ENCODE measurements at regions not wholly inside any gene's neighbourhood (a gene's known extent, or its start where the extent isn't known, plus 50 kb on each side); places are given as distances from the start of the nearest gene placed in this dataset.

DNA sequence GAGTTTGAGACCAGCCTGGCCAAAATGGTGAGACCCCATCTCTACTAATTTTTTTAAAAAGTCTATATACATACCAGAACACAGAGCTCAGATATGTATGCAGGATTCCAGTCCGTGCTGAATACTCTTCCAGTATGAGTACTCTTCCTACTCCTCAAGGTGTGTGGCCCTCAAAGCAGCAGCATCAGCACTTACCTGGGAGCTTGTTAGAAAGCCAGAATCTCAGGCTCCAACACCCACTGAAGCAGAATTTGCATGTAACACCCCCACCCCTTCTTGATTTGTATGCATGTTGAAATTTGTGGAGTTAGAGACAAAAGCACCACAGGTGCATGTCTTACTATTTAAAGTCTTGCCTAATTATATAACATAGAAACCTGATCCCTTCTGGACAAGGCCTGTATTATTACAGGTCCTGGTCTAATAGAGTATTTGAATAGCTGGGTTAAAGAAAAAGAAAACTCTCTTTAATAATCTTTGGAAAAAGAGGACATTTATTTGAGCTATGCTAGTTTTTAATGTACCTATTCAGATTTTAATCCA, 50.3 kb upstream of the NFE2L2 start:
- ChIA-PET POLR2A (interaction anchor here (0.6 kb wide), 1 partner anchor 50 kb away, joined by 3 read pairs; the partner anchor contains the start of gene NFE2L2), CTCF (interaction anchor here (1.2 kb wide), 1 partner anchor 150 kb away, joined by 3 read pairs; no protein-coding TSS in a partner anchor)
- Mint-ChIP-seq H3K4me3 (no peak overlapping the region), H3K36me3 (ENCODE audit: low read depth) (no peaks in the 10 kb centered on the region), H3K4me1 (no peaks in the 10 kb centered on the region), H3K27ac (no peak overlapping the region), H3K27me3 (no peaks in the 10 kb centered on the region), H3K9me3 (peaks cover 5% of the 10 kb centered on the region)
- intact Hi-C loops (cut with micrococcal nuclease): no loop called here
- TF ChIP-seq, protein P1, sequence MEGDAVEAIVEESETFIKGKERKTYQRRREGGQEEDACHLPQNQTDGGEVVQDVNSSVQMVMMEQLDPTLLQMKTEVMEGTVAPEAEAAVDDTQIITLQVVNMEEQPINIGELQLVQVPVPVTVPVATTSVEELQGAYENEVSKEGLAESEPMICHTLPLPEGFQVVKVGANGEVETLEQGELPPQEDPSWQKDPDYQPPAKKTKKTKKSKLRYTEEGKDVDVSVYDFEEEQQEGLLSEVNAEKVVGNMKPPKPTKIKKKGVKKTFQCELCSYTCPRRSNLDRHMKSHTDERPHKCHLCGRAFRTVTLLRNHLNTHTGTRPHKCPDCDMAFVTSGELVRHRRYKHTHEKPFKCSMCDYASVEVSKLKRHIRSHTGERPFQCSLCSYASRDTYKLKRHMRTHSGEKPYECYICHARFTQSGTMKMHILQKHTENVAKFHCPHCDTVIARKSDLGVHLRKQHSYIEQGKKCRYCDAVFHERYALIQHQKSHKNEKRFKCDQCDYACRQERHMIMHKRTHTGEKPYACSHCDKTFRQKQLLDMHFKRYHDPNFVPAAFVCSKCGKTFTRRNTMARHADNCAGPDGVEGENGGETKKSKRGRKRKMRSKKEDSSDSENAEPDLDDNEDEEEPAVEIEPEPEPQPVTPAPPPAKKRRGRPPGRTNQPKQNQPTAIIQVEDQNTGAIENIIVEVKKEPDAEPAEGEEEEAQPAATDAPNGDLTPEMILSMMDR (IDR thresholded peaks at IDR 0.05): no peak
- ATAC-seq (ENCODE audit: low read depth) (no peak), DNase-seq (no peak)

DNA sequence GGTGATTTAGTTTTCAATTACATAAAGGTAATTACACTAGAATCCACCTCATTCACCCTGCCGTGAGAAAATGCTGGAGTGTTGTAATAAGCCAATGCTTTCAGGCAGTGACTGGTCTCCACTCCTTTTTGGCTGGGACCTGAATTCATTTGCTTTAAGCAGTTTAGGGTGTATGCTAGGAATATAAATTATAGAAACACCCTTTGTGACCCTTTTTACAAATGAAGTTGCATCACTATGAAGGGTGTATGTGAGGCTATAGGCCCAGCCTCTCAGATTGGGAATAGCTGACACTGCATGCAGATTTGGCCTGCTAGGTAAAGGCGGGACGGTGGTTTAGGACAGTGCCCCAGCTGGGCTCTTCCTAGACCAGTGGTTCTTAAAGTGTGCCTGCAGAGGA, 50.8 kb upstream of the NFE2L2 start:
- TF ChIP-seq, protein P1 (IDR thresholded peaks at IDR 0.05): no peak
- Mint-ChIP-seq H3K9me3 (peaks cover 5% of the 10 kb centered on the region), H3K27ac (no peak overlapping the region), H3K4me1 (no peaks in the 10 kb centered on the region), H3K36me3 (ENCODE audit: low read depth) (no peaks in the 10 kb centered on the region), H3K27me3 (no peaks in the 10 kb centered on the region), H3K4me3 (no peak overlapping the region)
- intact Hi-C loops (cut with micrococcal nuclease): no loop called here
- ChIA-PET POLR2A (interaction anchor here (0.5 to 0.6 kb wide), 2 partner anchors 51 to 54 kb away, joined by 3 to 7 read pairs; partner anchors contain the start of gene NFE2L2), CTCF (interaction anchor here (1.2 kb wide), 1 partner anchor 150 kb away, joined by 3 read pairs; no protein-coding TSS in a partner anchor)
- ATAC-seq (ENCODE audit: low read depth) (no peak), DNase-seq (no peak)

DNA sequence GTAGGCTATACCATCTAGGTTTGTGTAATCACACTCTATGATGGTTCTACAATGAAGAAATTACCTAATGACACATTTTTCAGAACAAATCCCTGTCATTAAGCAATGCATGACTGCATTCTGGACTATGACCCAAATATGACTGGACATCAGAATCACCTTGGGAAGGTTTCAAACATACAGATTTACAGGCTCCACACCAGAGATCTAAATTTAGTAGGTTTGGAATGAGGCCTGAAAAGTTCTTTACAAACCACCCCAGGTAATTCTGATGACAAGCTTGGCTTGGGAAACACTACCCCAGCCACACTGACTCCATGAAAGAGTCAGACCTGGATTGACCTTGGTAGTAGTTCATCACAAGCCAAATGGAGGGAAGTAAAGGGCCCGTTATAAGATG, 52.2 kb upstream of the NFE2L2 start:
- H3K4me3 Mint-ChIP-seq: no peak overlapping the region
- TF ChIP-seq, protein P1 (IDR thresholded peaks at IDR 0.05): no peak
- no peaks in the 10 kb centered on the region for H3K4me1 Mint-ChIP-seq
- H3K9me3 Mint-ChIP-seq: peaks cover 5% of the 10 kb centered on the region
- ATAC-seq (ENCODE audit: low read depth) (no peak), DNase-seq (no peak)
- no peaks in the 10 kb centered on the region for H3K36me3 Mint-ChIP-seq (ENCODE audit: low read depth)
- intact Hi-C loops (cut with micrococcal nuclease): no loop called here
- H3K27me3 Mint-ChIP-seq: no peaks in the 10 kb centered on the region
- H3K27ac Mint-ChIP-seq: no peak overlapping the region
- ChIA-PET POLR2A (no interaction called here), CTCF (no interaction called here)

DNA sequence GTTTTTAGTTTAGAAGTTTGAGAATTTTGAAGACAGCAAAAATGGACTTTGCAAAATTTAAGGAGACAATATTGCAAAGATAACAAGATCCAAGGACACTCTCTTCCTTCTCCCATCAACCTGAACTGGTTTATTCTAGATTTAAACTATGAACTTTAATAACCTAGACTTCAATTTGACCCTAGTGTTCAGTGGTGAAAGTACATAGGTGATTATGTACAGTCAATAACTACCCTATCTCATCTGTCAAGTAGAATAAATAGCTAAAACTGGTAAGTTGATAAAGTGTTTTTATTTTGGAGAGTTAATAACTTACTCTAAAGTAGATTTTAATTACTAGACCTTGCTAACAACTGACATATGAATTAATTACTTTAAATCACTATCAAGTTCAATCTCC, 52.9 kb upstream of the NFE2L2 start:
- ChIA-PET CTCF (no interaction called here), POLR2A (no interaction called here)
- ATAC-seq (ENCODE audit: low read depth) (no peak), DNase-seq (no peak)
- TF ChIP-seq, protein P1 (IDR thresholded peaks at IDR 0.05): no peak
- H3K36me3 Mint-ChIP-seq (ENCODE audit: low read depth): no peaks in the 10 kb centered on the region
- no peak overlapping the region for H3K27ac Mint-ChIP-seq
- H3K4me1 Mint-ChIP-seq: no peaks in the 10 kb centered on the region
- H3K4me3 Mint-ChIP-seq: no peak overlapping the region
- H3K9me3 Mint-ChIP-seq: peaks cover 2% of the 10 kb centered on the region
- intact Hi-C loops (cut with micrococcal nuclease): no loop called here
- H3K27me3 Mint-ChIP-seq: no peaks in the 10 kb centered on the region

DNA sequence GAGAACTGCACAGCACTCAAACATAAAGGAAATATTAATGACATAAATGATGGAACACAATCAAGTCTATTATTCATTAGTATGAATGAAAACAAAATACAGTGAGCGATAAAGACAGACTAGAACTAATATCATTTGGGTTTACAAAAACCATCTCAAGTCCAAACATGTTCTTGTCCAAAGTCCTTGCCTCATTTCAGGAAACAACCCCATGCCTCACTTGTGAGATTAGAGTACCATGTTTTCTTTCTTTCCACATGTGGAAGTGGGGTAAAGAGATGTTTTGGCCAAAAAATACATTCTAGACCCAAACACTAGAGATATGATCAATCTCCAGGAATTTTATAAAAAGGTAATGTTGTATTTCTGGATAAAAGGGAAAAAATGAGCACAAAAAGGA, 53.3 kb upstream of the NFE2L2 start:
- H3K36me3 Mint-ChIP-seq (ENCODE audit: low read depth): no peaks in the 10 kb centered on the region
- no peak overlapping the region for H3K27ac Mint-ChIP-seq
- no peaks in the 10 kb centered on the region for H3K9me3 Mint-ChIP-seq
- H3K27me3 Mint-ChIP-seq: no peaks in the 10 kb centered on the region
- POLR2A ChIA-PET: interaction anchor here (0.7 kb wide), 1 partner anchor 71 kb away, joined by 3 read pairs; no protein-coding TSS in a partner anchor
- TF ChIP-seq, protein P1 (IDR thresholded peaks at IDR 0.05): no peak
- DNase-seq (no peak), ATAC-seq (ENCODE audit: low read depth) (no peak)
- no peaks in the 10 kb centered on the region for H3K4me1 Mint-ChIP-seq
- H3K4me3 Mint-ChIP-seq: no peak overlapping the region
- intact Hi-C loops (cut with micrococcal nuclease): no loop called here
- CTCF ChIA-PET: no interaction called here
